Neuron (in vitro differentiated cells): ENCODE measurements at regions not wholly inside any gene's neighbourhood (a gene's known extent, or its start where the extent isn't known, plus 50 kb on each side); places are given as distances from the start of the nearest gene placed in this dataset.

ENCODE experiments used
- H2AFZ ChIP-seq: one replicate; pipeline ENCODE4 v1.6.1; 2013; ENCODE audit warnings: low read depth, mild to moderate bottlenecking, inconsistent platforms, low read length, moderate library complexity
- H3K27me3 ChIP-seq: one replicate; pipeline ENCODE4 v1.6.1; 2013; ENCODE audit warnings: low read length; ENCODE audit not compliant: insufficient read depth
- H3K36me3 ChIP-seq: one replicate; pipeline ENCODE4 v1.6.1; 2013; ENCODE audit warnings: low read length; ENCODE audit not compliant: insufficient read depth
- H3K4me1 ChIP-seq: one replicate; pipeline ENCODE4 v1.6.1; 2013; ENCODE audit warnings: low read length; ENCODE audit not compliant: insufficient read depth
- H3K4me3 ChIP-seq: 2 replicates; pipeline ENCODE4 v1.5.1; 2013; ENCODE audit warnings: mild to moderate bottlenecking, low read length, moderate library complexity
- H3K9me3 ChIP-seq: one replicate; pipeline ENCODE4 v1.6.1; 2013; ENCODE audit warnings: low read length

DNA sequence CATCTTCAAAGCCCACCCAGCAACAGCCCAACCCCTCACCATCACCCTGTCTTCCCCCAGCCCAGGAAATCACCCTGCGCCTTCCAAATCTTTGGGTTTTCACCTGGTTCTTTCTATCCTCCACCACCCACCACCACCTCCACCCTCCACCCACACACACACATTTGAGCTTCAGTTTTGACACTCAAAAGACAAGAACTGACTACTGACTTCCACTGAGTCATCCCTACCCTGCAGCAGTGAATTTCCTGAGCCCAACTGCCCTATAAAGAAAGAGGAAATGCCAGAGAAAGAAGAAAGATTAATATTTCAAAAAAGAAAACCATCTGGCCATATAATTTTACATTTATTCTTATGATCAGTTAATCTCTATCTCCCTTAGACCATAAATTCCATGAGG, 137.5 kb downstream of the CHST1 start:
- Histone ChIP-seq H2AFZ (no peak overlapping the region), H3K4me3 (no peak overlapping the region), H3K36me3 (no peaks in the 10 kb centered on the region), H3K9me3 (no peaks in the 10 kb centered on the region), H3K27me3 (no peaks in the 10 kb centered on the region), H3K4me1 (no peaks in the 10 kb centered on the region)

DNA sequence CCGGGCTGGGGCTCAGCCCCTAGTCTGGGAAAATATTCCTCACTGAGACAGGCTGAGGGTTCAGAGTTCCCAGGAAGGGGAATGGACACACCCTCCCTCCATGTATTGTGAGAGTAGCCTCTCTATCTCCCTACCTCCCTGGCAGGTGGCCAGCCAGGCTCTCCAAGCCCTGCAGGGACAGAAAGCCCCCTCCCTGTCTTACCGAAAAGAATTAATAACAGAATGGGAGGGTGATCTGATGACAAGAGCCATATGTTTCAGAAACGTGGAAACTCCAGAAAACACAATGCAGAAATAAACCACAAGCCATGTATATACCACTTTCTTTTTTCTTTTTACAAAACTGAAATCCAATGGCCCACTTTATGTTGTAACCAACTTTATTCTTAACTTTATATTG, 140.0 kb downstream of the CHST1 start:
- H3K9me3 ChIP-seq = no peaks in the 10 kb centered on the region
- no peak overlapping the region for H3K4me3 ChIP-seq
- H3K27me3 ChIP-seq = no peaks in the 10 kb centered on the region
- no peak overlapping the region for H2AFZ ChIP-seq
- H3K4me1 ChIP-seq = no peaks in the 10 kb centered on the region
- no peaks in the 10 kb centered on the region for H3K36me3 ChIP-seq

DNA sequence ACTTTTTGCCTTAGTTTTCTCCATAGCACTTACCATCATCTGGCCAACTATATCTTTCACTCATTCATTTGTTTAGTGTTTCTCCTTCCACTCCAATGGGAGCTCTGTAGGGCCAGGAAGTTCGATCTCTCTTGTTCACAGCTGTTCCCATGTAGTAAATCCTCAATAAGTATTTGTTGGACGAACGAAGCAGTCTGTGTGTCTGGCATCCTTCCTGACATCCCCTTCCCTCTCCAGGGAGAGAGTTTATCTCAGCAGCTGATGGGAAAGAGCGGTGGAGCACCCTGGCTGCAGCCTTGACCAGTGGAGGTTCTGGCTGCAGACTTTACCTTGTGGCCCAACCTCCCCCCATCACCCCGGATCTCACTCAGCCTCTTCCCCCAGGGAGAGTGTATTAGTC, 141.7 kb downstream of the CHST1 start:
- H2AFZ ChIP-seq = no peak overlapping the region
- no peaks in the 10 kb centered on the region for H3K4me1 ChIP-seq
- H3K27me3 ChIP-seq = no peaks in the 10 kb centered on the region
- H3K36me3 ChIP-seq = no peaks in the 10 kb centered on the region
- H3K9me3 ChIP-seq = no peaks in the 10 kb centered on the region
- no peak overlapping the region for H3K4me3 ChIP-seq

DNA sequence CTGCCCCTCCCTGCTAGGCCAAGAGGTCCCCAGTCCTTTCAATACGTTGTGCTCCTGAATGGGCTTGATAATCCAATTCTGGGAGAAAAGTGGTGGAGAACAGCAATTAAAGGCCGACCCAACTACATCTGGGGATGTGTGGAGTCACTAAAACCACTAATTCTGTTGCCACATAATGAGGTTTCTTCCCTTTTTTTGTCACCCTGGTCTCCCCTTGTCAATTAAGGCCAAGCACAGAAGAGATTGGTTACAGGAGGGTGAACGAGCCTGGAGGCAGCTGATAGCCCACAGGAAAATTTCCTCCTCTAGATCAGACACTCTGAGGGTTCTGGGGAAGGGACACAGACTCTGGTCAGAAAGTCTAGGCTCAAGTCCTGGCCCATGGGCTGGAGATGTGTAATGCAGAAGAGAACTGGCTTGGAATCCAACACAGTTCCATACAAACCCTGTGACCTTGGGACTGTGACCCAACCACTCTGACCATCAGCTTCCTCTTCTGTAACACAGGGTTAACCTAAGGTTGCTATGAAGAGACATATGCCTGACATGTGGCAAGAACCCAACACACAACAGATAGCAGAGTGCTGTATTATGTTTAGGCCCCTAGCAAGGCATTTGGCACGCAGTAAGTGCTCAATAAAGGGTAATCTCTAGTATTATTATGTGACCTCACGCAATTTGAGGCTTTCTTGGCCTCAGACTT, 146.4 kb downstream of the CHST1 start:
- H3K36me3 ChIP-seq = no peaks in the 10 kb centered on the region
- no peak overlapping the region for H3K4me3 ChIP-seq
- H2AFZ ChIP-seq = no peak overlapping the region

DNA sequence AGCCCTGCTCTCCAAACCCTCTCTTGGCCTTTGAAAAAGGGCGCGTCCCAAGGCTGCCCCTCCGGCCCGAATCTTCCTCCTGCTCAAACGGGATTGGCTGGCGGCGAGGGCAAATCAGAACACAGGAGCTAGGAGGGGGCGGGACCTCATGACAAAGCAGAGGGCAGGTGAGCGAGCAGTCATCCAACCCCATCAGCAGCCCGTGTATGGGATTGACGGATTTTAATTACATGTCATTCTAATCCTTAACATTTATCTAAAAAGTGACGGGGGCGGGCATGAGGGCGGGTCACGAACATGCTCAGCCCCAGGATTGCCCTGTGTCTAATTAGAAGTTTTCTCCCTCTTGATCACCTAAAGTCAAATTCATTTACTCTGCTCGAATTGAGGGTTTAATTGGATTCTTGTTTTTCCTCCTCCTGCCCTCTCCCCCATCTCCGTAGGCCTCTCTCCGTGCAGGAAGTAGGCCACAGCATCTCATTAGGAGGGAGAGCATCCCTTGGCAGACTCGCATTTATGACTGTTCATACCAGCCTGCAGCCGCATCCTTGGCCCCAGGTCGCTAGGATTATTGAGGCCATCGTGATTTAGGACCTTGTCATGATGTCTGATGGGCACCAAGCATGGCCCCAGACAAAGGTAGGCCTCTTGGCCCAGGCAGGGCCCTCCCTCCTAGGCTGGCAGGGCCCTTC, 147.1 kb downstream of the CHST1 start:
- H3K36me3 ChIP-seq = no peaks in the 10 kb centered on the region
- H2AFZ ChIP-seq = no peak overlapping the region
- no peaks in the 10 kb centered on the region for H3K9me3 ChIP-seq
- H3K4me1 ChIP-seq = no peaks in the 10 kb centered on the region
- H3K27me3 ChIP-seq = no peaks in the 10 kb centered on the region
- H3K4me3 ChIP-seq = no peak overlapping the region

More for the DNA sequence above, 146.4 kb downstream of the CHST1 start:
- H3K27me3 ChIP-seq = no peaks in the 10 kb centered on the region
- no peaks in the 10 kb centered on the region for H3K9me3 ChIP-seq
- H3K4me1 ChIP-seq = no peaks in the 10 kb centered on the region

DNA sequence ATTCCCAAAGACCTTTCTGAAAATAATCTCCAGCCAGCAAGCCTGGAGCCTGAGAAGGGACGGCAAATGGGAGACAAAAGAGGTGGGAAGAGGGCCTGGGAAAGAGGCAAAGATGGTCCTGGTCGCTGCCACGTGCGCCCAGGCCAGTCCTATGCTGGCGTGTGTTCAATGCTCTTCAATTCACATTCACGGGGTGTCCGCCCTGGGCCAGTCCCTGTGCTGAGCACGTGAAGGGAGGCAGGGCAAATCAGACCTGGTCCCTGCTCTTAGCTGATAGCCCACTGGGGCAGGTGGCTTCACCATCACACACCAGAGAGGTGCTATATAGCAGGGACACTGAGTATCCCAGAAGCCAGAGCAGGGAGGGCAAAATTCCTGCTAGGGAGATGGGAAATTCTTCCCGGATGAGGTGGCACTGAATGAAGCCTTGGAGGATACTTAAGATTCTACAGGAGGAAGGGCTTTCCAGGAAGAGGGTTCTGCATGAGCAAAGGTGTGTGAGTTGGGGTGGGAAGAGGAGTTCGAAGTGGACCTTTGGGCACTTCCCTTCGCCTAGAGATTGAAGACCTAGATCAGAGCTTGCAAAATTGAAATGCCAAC, 148.2 kb downstream of the CHST1 start:
- H3K9me3 ChIP-seq = no peaks in the 10 kb centered on the region
- no peak overlapping the region for H2AFZ ChIP-seq
- no peaks in the 10 kb centered on the region for H3K36me3 ChIP-seq
- H3K4me3 ChIP-seq = no peak overlapping the region
- H3K27me3 ChIP-seq = no peaks in the 10 kb centered on the region
- H3K4me1 ChIP-seq = no peaks in the 10 kb centered on the region

DNA sequence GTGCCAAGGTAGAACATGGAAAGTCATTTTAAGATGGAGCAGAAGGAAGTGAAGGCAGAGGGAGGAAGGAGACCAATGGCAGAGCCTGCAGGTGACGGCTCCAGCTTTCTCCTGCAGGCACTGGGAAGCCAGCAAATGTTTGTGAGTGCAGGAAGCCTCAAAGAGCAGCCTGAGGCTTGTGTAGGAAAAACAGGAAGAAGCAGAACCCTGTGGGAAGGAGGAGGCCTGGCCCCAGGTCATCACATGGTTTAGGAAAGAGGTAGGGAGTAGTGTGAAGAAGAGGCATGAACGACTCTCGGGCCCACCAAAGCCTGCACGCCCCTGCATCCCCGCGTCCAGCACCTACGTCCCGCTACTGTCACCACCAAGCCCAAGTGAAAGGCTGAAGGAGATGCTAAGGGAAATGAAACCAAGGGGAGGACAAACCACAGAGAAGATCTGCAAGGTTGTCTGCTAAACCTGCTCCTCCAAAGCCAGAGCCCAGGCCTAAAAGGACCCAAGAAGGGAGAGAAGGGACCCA, 151.5 kb downstream of the CHST1 start:
- Histone ChIP-seq H3K4me1 (no peaks in the 10 kb centered on the region), H3K27me3 (no peaks in the 10 kb centered on the region), H3K9me3 (no peaks in the 10 kb centered on the region), H2AFZ (no peak overlapping the region), H3K4me3 (no peak overlapping the region), H3K36me3 (no peaks in the 10 kb centered on the region)

DNA sequence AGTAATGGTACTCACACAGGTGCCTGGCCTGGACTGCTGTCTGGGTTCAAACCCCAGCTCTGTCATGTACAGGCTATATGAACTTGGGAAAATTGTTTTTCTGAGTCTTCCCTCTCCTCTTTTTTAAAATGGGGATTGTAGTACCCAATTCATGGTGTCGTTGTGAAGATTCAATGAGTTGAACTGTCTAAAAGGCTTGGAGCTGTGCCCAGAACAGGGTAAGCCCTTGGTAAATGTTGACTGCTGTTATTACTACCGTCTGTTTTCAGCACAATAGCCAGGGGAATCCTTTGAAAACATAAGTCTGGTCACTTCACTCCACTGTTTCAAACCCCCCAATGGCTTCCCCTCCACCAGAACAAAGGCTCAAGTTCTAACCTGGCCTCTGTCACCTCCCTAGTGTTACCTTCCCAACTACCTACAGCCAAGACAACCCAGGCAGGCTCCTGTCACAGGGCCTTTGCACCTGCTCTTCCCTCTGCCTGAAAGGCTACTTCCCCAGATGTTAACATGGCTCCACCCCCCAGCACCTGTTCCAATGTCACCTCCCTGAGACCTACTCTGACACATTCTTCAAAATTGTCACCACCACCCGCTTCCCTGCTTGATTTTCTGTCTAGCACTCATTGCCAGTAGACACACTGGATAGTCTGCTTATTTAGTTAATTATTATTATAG, 152.8 kb downstream of the CHST1 start:
- Histone ChIP-seq H3K27me3 (no peaks in the 10 kb centered on the region), H3K36me3 (no peaks in the 10 kb centered on the region), H2AFZ (no peak overlapping the region), H3K4me1 (no peaks in the 10 kb centered on the region), H3K9me3 (no peaks in the 10 kb centered on the region), H3K4me3 (no peak overlapping the region)

DNA sequence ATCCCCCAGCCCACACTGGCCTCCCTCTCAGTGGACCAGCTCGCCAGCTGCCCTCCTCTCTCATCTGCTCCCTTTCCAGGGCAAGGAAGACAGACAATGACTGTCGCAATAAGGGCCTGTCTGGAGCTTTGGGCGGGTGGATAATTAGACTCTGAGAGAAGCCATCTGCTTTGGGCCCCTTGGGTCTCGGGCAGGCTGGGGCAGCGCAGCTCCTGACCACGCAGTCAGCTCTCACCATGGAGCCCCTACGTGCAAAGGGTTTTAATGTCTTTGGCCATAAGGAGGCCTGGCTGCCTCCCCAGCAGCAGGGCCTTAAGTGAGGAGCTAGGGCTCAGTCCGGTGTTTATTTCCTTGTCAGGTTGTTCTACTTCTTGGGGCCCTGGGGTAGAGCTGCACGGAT, 153.9 kb downstream of the CHST1 start:
- no peaks in the 10 kb centered on the region for H3K4me1 ChIP-seq
- H3K9me3 ChIP-seq = no peaks in the 10 kb centered on the region
- H3K27me3 ChIP-seq = no peaks in the 10 kb centered on the region
- no peak overlapping the region for H2AFZ ChIP-seq
- no peak overlapping the region for H3K4me3 ChIP-seq
- no peaks in the 10 kb centered on the region for H3K36me3 ChIP-seq

DNA sequence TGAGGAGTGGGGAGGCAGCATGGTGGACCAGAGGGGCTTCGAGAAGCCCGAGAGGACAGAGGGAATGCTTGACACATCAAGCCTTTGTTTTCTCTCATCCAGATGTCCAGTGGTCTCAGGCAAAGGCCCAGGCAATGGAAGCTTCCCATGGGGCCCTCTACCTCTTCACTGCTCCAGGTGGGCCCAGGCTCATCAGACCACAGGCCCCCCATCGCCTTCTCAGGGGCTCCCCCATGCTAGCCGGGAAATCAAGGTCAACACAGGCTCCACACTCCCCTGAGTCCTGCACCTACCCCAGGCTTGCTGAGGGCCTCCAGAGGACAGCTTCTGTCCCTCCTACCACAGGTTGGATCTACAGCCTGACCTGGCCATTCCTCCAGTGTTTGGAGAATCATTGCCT, 157.5 kb downstream of the CHST1 start:
- Histone ChIP-seq H3K36me3 (no peaks in the 10 kb centered on the region), H2AFZ (no peak overlapping the region), H3K4me3 (no peak overlapping the region), H3K9me3 (no peaks in the 10 kb centered on the region), H3K27me3 (no peaks in the 10 kb centered on the region), H3K4me1 (no peaks in the 10 kb centered on the region)

DNA sequence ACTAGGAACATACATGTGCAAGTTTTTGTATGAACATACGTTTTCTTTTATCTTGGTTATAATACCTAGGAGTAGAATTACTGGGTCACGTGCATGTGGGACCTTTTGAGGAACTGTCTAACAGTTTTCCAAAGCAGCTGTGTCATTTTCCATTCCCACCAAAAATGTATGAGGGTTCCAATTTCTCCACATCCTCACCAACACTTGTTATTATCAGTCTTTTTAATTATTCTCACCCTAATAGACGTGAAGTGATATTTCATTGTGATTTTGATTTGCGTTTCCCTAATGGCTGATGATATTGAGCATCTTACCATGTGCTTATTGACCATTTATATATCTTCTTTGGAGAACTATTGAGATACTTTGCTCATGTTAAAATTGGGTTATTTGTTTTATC, 162.1 kb downstream of the CHST1 start:
- Histone ChIP-seq H3K4me3 (no peak overlapping the region), H2AFZ (no peak overlapping the region)

DNA sequence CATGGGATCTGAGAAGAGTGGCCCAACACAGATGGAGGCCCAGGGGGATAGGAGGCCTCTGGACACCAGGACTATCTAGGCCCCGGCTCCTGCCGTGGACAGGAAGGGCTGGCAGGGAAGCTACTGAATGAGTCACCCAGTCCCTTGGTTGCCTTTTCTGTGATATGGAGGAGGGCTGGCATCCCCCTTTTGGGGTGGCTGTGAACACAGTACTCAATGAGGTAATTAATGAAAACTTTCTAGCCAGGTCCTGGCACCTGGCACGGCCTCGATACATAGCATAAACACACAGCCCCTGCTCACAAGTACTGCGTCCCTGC, 163.2 kb downstream of the CHST1 start:
- Histone ChIP-seq H3K9me3 (no peaks in the 10 kb centered on the region), H2AFZ (no peak overlapping the region), H3K4me1 (peaks cover 38% of the 10 kb centered on the region), H3K27me3 (no peaks in the 10 kb centered on the region), H3K4me3 (no peak overlapping the region), H3K36me3 (no peaks in the 10 kb centered on the region)

More for the DNA sequence above, 162.1 kb downstream of the CHST1 start:
- no peaks in the 10 kb centered on the region for H3K27me3 ChIP-seq
- H3K9me3 ChIP-seq = no peaks in the 10 kb centered on the region
- H3K36me3 ChIP-seq = no peaks in the 10 kb centered on the region
- H3K4me1 ChIP-seq = peaks cover 38% of the 10 kb centered on the region
